Endothelial cell of umbilical vein (primary cell): ENCODE measurements at regions not wholly inside any gene's neighbourhood (a gene's known extent, or its start where the extent isn't known, plus 50 kb on each side); places are given as distances from the start of the nearest gene placed in this dataset.

Experiments used
- BruUV-seq: library from RNA; stranded (reverse); fragments of 400-500 nt; replicated peaks from 2 replicates; lab custom pipeline; 2021; lab: Mats Ljungman, UMichigan
- CTCF ChIA-PET: fragments of 300-600, 350-600 bp; sonication (Branson Sonifier 250); formaldehyde crosslinking; loops from one replicate; lab custom pipeline; 2021; ENCODE audit warnings: antibody characterized with exemption, inconsistent platforms; lab: Charles Lee
- POLR2A ChIA-PET: fragments of 300-600, 350-600 bp; sonication (Branson Sonifier 250); formaldehyde crosslinking; loops from one replicate; lab custom pipeline; 2021; ENCODE audit warnings: antibody characterized with exemption, inconsistent platforms; lab: Charles Lee
- DNase-seq: peaks from one replicate; pipeline ENCODE4 v3.0.0-alpha.2; 2011; ENCODE audit warnings: low read depth, low spot score
- FAIRE-seq: peaks from 2 replicates; lab custom pipeline; 2011; peaks lifted over from hg19 to GRCh38; lab: Jason Lieb, UNC
- H2AFZ ChIP-seq: 2 replicates; pipeline ENCODE4 v1.6.0; 2012; ENCODE audit warnings: low read depth, low read length, control low read depth, inconsistent platforms
- H3K27ac ChIP-seq: 2 replicates; pipeline ENCODE4 v1.5.1; 2011; ENCODE audit warnings: low read depth, mild to moderate bottlenecking, control low read depth, low read length, moderate library complexity; ENCODE audit not compliant: insufficient read depth
- H3K27me3 ChIP-seq, 2 experiments: 2 replicates each; pipeline versions ENCODE4 v1.6.0 to v1.6.1; 2011; ENCODE audit warnings: low read length in 2 of 2, mixed read lengths in 1 of 2; ENCODE audit not compliant: control insufficient read depth in 2 of 2, insufficient read depth in 2 of 2
- H3K36me3 ChIP-seq, 2 experiments: 2 replicates in 1 of 2; 3 replicates in 1 of 2; pipeline ENCODE4 v1.5.1; 2011; ENCODE audit warnings: low read length in 2 of 2, mild to moderate bottlenecking in 1 of 2, moderate library complexity in 1 of 2; ENCODE audit not compliant: control insufficient read depth in 2 of 2, insufficient read depth in 2 of 2; ENCODE audit errors: extremely low read depth in 1 of 2
- H3K4me1 ChIP-seq: 3 replicates; pipeline ENCODE4 v1.5.1; 2011; ENCODE audit warnings: mild to moderate bottlenecking, low read length; ENCODE audit not compliant: control insufficient read depth, insufficient read depth; ENCODE audit errors: extremely low read depth
- H3K4me2 ChIP-seq: 2 replicates; pipeline ENCODE4 v1.6.1; 2011; ENCODE audit warnings: low read length, control low read depth, mixed read lengths; ENCODE audit not compliant: insufficient read depth
- H3K4me3 ChIP-seq, 3 experiments: fragments of 200-600 bp in 1 of 3; sonication (generic), shearing (Covaris generic) in 1 of 3; replicated peaks in 1 of 3; 2 replicates each; pipeline ENCODE4 v1.5.1; 2011 to 2016; ENCODE audit warnings: control low read depth in 3 of 3, low read length in 3 of 3, mild to moderate bottlenecking in 2 of 3, inconsistent platforms in 1 of 3, low read depth in 1 of 3, moderate library complexity in 1 of 3; ENCODE audit not compliant: insufficient read depth in 1 of 3
- H3K79me2 ChIP-seq: 2 replicates; pipeline ENCODE4 v1.6.0; 2012; ENCODE audit warnings: low read length, inconsistent platforms; ENCODE audit not compliant: control insufficient read depth, insufficient read depth
- H3K9ac ChIP-seq: replicated peaks from 2 replicates; pipeline ENCODE3; 2011; ENCODE audit warnings: low read length, control low read depth; ENCODE audit not compliant: insufficient read depth; ENCODE audit errors: extremely low read depth
- H3K9me1 ChIP-seq: replicated peaks from 3 replicates; pipeline ENCODE4 v1.6.0; 2011; ENCODE audit warnings: mild to moderate bottlenecking, low read length; ENCODE audit not compliant: control insufficient read depth, insufficient read depth; ENCODE audit errors: extremely low read depth
- H3K9me3 ChIP-seq: replicated peaks from 2 replicates; pipeline ENCODE4 v1.5.1; 2012; ENCODE audit warnings: low read length, inconsistent platforms; ENCODE audit not compliant: control insufficient read depth, insufficient read depth
- H4K20me1 ChIP-seq: replicated peaks from 2 replicates; pipeline ENCODE3; 2011; ENCODE audit warnings: mild to moderate bottlenecking, low read length; ENCODE audit not compliant: control insufficient read depth, insufficient read depth; ENCODE audit errors: extremely low read depth
- CTCF ChIP-seq, 2 donors: IDR thresholded peaks; 1 replicate in 1 of 2; 2 replicates in 1 of 2; pipeline ENCODE4 v1.5.1; 2011; ENCODE audit warnings: low read length in 2 of 2, mild to moderate bottlenecking in 2 of 2, moderate library complexity in 2 of 2, control low read depth in 1 of 2, inconsistent platforms in 1 of 2, low read depth in 1 of 2; ENCODE audit not compliant: insufficient read depth in 1 of 2; ENCODE audit errors: extremely low read depth in 1 of 2
- EZH2 ChIP-seq: IDR thresholded peaks from 2 replicates; pipeline ENCODE4 v1.6.1; 2012; ENCODE audit warnings: borderline replicate concordance, low read depth, mild to moderate bottlenecking, moderate library complexity, low read length, inconsistent platforms; ENCODE audit not compliant: severe bottlenecking
- FOS ChIP-seq: IDR thresholded peaks from 2 replicates; pipeline ENCODE4 v1.6.1; 2011; ENCODE audit warnings: mild to moderate bottlenecking, low read length, moderate library complexity, borderline replicate concordance; ENCODE audit not compliant: insufficient read depth
- GATA2 ChIP-seq: IDR thresholded peaks from 2 replicates; pipeline ENCODE4 v1.7.0; 2011; ENCODE audit warnings: low read depth, mild to moderate bottlenecking, moderate library complexity, mixed read lengths, low read length; ENCODE audit not compliant: insufficient read length, insufficient read depth
- JUN ChIP-seq: IDR thresholded peaks from 2 replicates; pipeline ENCODE4 v1.6.1; 2011; ENCODE audit warnings: borderline replicate concordance, low read depth; ENCODE audit not compliant: insufficient read length, insufficient read depth
- MAX ChIP-seq: IDR thresholded peaks from 2 replicates; pipeline ENCODE4 v1.6.1; 2011; ENCODE audit not compliant: insufficient read depth, insufficient read length
- MYC ChIP-seq: IDR thresholded peaks from one replicate; pipeline ENCODE4 v1.6.1; 2011; ENCODE audit warnings: mild to moderate bottlenecking, low read depth, low read length
- POLR2A ChIP-seq: IDR thresholded peaks from 2 replicates; pipeline ENCODE4 v1.6.1; 2012; ENCODE audit warnings: low read depth, mild to moderate bottlenecking, control low read depth, low read length
- POLR2AphosphoS5 ChIP-seq: IDR thresholded peaks from 2 replicates; pipeline ENCODE4 v1.6.1; 2012; ENCODE audit warnings: low read depth, mild to moderate bottlenecking, control low read depth, low read length, moderate library complexity; ENCODE audit not compliant: insufficient read depth
- dilution Hi-C: fragments of 300-500 bp; cut with MboI; formaldehyde crosslinking; loops from one replicate; pipeline ENCODE4 v1.15.0; 2019; ENCODE audit warnings: low sequenced_read_pairs; ENCODE audit not compliant: extremely low pct_ligation_motif_present
- intact Hi-C: fragments of 100-400 bp; cut with micrococcal nuclease; formaldehyde crosslinking; loops from one replicate; pipeline ENCODE4 v1.10.0; 2022

GRCh38 chr13:91042870-91043269 lies 304.6 kb upstream of the MIR17HG start:
- Histone ChIP-seq H3K4me3 (no peak overlapping the region), H3K4me1 (no peaks in the 10 kb centered on the region), H3K9ac (no peak overlapping the region), H3K9me3 (no peaks in the 10 kb centered on the region), H3K27ac (no peak overlapping the region), H3K4me2 (no peak overlapping the region), H3K36me3 (no peaks in the 10 kb centered on the region), H3K79me2 (no peaks in the 10 kb centered on the region), H3K9me1 (no peaks in the 10 kb centered on the region), H4K20me1 (no peaks in the 10 kb centered on the region), H3K27me3 (no peaks in the 10 kb centered on the region), H2AFZ (no peak overlapping the region)
- no TSS peak for BruUV-seq
- dilution Hi-C loops: no loop called here
- ChIA-PET CTCF (no interaction called here), POLR2A (no interaction called here)
- FAIRE-seq (no peak), DNase-seq (no peak)
- no peak for TF ChIP-seq GATA2
- TF ChIP-seq POLR2AphosphoS5: no peak
- intact Hi-C loops: no loop called here

GRCh38 chr13:91045351-91046034 lies 302.0 kb upstream of the MIR17HG start:
- no peak for TF ChIP-seq MYC
- TF ChIP-seq FOS: no peak
- TF ChIP-seq CTCF (IDR thresholded peaks at IDR 0.05; ENCODE audit: extremely low read depth in 1 of 2, insufficient read depth in 1 of 2, low read depth in 1 of 2, low read length in 2 of 2): no peak
- no peak for TF ChIP-seq JUN
- no peak for TF ChIP-seq GATA2
- TF ChIP-seq POLR2AphosphoS5: no peak
- TF ChIP-seq POLR2A: no peak
- TF ChIP-seq EZH2: no peak
- no peak for TF ChIP-seq MAX
- Histone ChIP-seq H3K9me1 (no peaks in the 10 kb centered on the region), H3K27me3 (no peaks in the 10 kb centered on the region), H3K9ac (no peak overlapping the region), H3K4me1 (no peaks in the 10 kb centered on the region), H3K4me3 (no peak overlapping the region), H3K27ac (no peak overlapping the region), H2AFZ (no peak overlapping the region), H3K4me2 (no peak overlapping the region), H3K9me3 (no peaks in the 10 kb centered on the region), H4K20me1 (no peaks in the 10 kb centered on the region), H3K36me3 (no peaks in the 10 kb centered on the region), H3K79me2 (no peaks in the 10 kb centered on the region)
- dilution Hi-C loops: no loop called here
- DNase-seq (no peak), FAIRE-seq (no peak)
- no TSS peak for BruUV-seq
- intact Hi-C loops: no loop called here
- POLR2A ChIA-PET: no interaction called here
- CTCF ChIA-PET: no interaction called here
